ENCODE measurements at regions not wholly inside any gene's neighbourhood (a gene's known extent, or its start where the extent isn't known, plus 50 kb on each side); places are given as distances from the start of the nearest gene placed in this dataset.

- TF ChIP-seq CTCF (IDR thresholded peaks at IDR 0.05), result no peak
- TF ChIP-seq POLR2A (IDR thresholded peaks at IDR 0.05), result no peak
Observed at GRCh38 chr16:65386672-65387071, 264.8 kb upstream of the CDH11 start.
